HEK293 (cell line): ENCODE measurements at regions not wholly inside any gene's neighbourhood (a gene's known extent, or its start where the extent isn't known, plus 50 kb on each side); places are given as distances from the start of the nearest gene placed in this dataset.
"Not testable (repeated sequence)": the region's sequence is repeated elsewhere in the genome, so short reads cannot be mapped to it uniquely, and the experiment has no call there.

Experiments used
- CTCF ChIA-PET: fragments of 350-600 bp; formaldehyde crosslinking; extraction: SDS; loops from one replicate; lab custom pipeline; 2021; ENCODE audit warnings: antibody characterized with exemption; lab: Yijun Ruan, JAX
- POLR2A ChIA-PET: fragments of 300-600 bp; formaldehyde crosslinking; extraction: SDS; loops from one replicate; lab custom pipeline; 2020; ENCODE audit warnings: antibody characterized with exemption, inconsistent platforms; lab: Yijun Ruan, JAX
- H3K27ac ChIP-seq: fragments of 200-500 bp; sonication (Bioruptor generic); 2 replicates; pipeline ENCODE4 v1.5.1; 2014; ENCODE audit warnings: low read depth, low read length, control low read depth, inconsistent platforms; ENCODE audit errors: extremely low read depth
- H3K36me3 ChIP-seq, 2 experiments: fragments of 200-500 bp in 1 of 2; sonication (Bioruptor generic) in 1 of 2; 1 replicate in 1 of 2; 2 replicates in 1 of 2; pipeline ENCODE4 v1.5.1; 2014 to 2017; ENCODE audit warnings: inconsistent platforms in 2 of 2, low read length in 2 of 2; ENCODE audit not compliant: control insufficient read depth in 2 of 2, insufficient read depth in 1 of 2
- H3K4me1 ChIP-seq: fragments of 200-500 bp; sonication (Bioruptor generic); 2 replicates; pipeline ENCODE4 v1.5.1; 2014; ENCODE audit warnings: mild to moderate bottlenecking, low read length, inconsistent platforms; ENCODE audit not compliant: control insufficient read depth, insufficient read depth
- H3K4me3 ChIP-seq: 2 replicates; pipeline ENCODE4 v1.5.1; 2011; ENCODE audit warnings: low read depth, mild to moderate bottlenecking, control low read depth, low read length, moderate library complexity
- H3K9me3 ChIP-seq: fragments of 200-500 bp; sonication (Bioruptor generic); 2 replicates; pipeline ENCODE4 v1.5.1; 2014; ENCODE audit warnings: low read depth, low read length, inconsistent platforms; ENCODE audit not compliant: control insufficient read depth, insufficient read depth
- ZFP37 ChIP-seq: fragments of 450-650 bp; formaldehyde crosslinking; IDR thresholded peaks from 2 replicates; pipeline ENCODE4 v1.5.1; 2016; ENCODE audit warnings: missing biosample characterization, missing genetic modification characterization
- ZNF274 ChIP-seq, 2 experiments: fragments of 200-500 bp in 1 of 2; fragments of 450-650 bp in 1 of 2; sonication (Bioruptor generic) in 1 of 2; formaldehyde crosslinking in 1 of 2; IDR thresholded peaks; 2 replicates each; pipeline versions ENCODE4 v1.5.1 to v1.6.1; 2014 to 2016; ENCODE audit warnings: borderline replicate concordance in 1 of 2, inconsistent platforms in 1 of 2, low read length in 1 of 2, missing biosample characterization in 1 of 2, missing genetic modification characterization in 1 of 2
- ZNF324 ChIP-seq: fragments of 450-650 bp; formaldehyde crosslinking; IDR thresholded peaks from 2 replicates; pipeline ENCODE4 v1.5.1; 2016; ENCODE audit warnings: missing biosample characterization, missing genetic modification characterization
- ZNF558 ChIP-seq: fragments of 450-650 bp; formaldehyde crosslinking; IDR thresholded peaks from 2 replicates; pipeline ENCODE4 v1.5.1; 2016; ENCODE audit warnings: missing biosample characterization, missing genetic modification characterization
- ZNF600 ChIP-seq: fragments of 450-650 bp; formaldehyde crosslinking; IDR thresholded peaks from 2 replicates; pipeline ENCODE4 v1.5.1; 2016; ENCODE audit warnings: missing biosample characterization, missing genetic modification characterization
- ZNF623 ChIP-seq: fragments of 450-650 bp; formaldehyde crosslinking; IDR thresholded peaks from 2 replicates; pipeline ENCODE4 v1.5.1; 2016; ENCODE audit warnings: missing biosample characterization, missing genetic modification characterization
- ZNF658 ChIP-seq: fragments of 450-650 bp; formaldehyde crosslinking; IDR thresholded peaks from 2 replicates; pipeline ENCODE4; 2016; ENCODE audit warnings: missing biosample characterization, missing genetic modification characterization
- ZNF76 ChIP-seq: fragments of 450-650 bp; formaldehyde crosslinking; IDR thresholded peaks from 2 replicates; pipeline ENCODE4; 2016; ENCODE audit warnings: low read depth, missing biosample characterization, missing genetic modification characterization, borderline replicate concordance
- ZNF791 ChIP-seq: fragments of 450-650 bp; formaldehyde crosslinking; IDR thresholded peaks from 2 replicates; pipeline ENCODE4 v1.5.1; 2016; ENCODE audit warnings: missing biosample characterization, missing genetic modification characterization
- ZSCAN16 ChIP-seq: fragments of 450-650 bp; formaldehyde crosslinking; IDR thresholded peaks from 2 replicates; pipeline ENCODE4 v1.5.1; 2016; ENCODE audit warnings: missing biosample characterization, missing genetic modification characterization
- TF ChIP-seq, protein P1 (sequence below): fragments of 450-650 bp; formaldehyde crosslinking; IDR thresholded peaks from 2 replicates; pipeline ENCODE4 v1.5.1; 2016; ENCODE audit warnings: missing biosample characterization, missing genetic modification characterization, borderline replicate concordance
- TF ChIP-seq, protein P2 (sequence below): fragments of 450-650 bp; formaldehyde crosslinking; IDR thresholded peaks from 2 replicates; pipeline ENCODE4 v1.5.1; 2016; ENCODE audit warnings: missing biosample characterization, missing genetic modification characterization

DNA sequence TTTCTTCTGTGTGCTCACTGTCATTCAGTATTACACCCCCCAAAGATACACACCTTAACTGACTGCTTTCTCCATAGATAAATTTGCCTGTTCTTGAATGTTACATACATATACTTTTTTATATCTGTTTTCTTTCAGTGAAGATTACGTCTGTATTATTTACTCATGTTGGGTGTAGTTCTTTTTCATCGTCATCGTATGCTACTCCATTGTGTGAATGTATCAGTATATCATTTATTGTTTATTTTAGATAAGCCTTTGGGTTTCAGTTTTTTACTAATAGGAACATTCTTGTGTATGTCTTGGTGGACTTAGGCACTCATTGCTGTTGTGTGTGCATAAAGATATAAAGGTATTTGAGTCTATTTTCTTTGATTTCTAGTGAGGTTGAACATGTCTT lies 64.4 kb downstream of the SEPTIN7 start (continued):
- no peak for TF ChIP-seq ZNF76 (tag by site-specific recombination)

DNA sequence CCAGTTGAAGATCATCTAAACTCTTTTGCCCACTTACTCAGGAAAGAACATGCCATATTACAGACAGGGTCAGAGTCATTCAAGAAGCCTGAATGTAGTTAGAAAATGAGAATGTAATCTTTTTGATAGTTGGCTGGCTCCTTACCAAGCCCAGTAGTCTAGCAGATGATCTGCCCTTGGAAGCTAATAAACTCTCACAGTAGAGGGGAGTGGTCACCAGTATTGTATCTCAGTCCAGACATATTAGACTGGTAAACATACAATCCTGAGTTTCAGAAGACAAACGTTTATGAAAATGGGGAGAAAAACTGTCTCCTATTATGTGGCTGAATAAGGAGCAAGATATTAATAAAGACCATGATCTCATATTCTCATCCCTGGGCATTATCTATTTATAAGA lies 65.3 kb downstream of the SEPTIN7 start:
- TF ChIP-seq ZNF791 (tag by site-specific recombination) (no peak), ZNF324 (tag by site-specific recombination) (no peak)
- H3K4me3 ChIP-seq = no peak overlapping the region
- POLR2A ChIA-PET = interaction anchor here (1.4 kb wide), 1 partner anchor 65 kb away, joined by 5 read pairs; the partner anchor contains the start of gene SEPTIN7
- H3K27ac ChIP-seq = no peak overlapping the region
- H3K36me3 ChIP-seq = peaks cover 0 to 14% of the 10 kb centered on the region in 2 experiments
- H3K4me1 ChIP-seq = peaks cover 7% of the 10 kb centered on the region
- H3K9me3 ChIP-seq = no peaks in the 10 kb centered on the region
- CTCF ChIA-PET = no interaction called here

DNA sequence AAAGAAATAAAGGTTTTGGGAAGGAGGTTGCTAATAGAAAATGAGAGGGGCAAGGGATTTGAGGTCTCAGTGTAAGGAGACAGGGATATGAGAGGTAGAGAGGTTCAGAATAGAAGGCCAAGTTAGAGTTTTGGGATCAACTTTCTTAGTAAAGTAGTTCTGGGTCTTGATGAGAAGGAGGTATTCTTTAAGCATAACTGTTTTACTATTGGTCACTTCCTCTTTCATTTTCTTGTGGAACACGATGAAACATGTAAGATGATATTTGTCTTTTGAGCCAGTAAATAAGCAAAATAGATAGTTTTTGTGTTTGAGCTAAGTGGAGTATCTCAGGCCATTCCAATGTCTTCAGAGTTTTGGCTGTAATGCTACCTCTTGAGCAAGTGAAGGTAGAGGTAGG lies 68.3 kb downstream of the SEPTIN7 start:
- CTCF ChIA-PET = interaction anchor here (0.6 kb wide), 1 partner anchor 10 kb away, joined by 4 read pairs; no protein-coding TSS in a partner anchor

DNA sequence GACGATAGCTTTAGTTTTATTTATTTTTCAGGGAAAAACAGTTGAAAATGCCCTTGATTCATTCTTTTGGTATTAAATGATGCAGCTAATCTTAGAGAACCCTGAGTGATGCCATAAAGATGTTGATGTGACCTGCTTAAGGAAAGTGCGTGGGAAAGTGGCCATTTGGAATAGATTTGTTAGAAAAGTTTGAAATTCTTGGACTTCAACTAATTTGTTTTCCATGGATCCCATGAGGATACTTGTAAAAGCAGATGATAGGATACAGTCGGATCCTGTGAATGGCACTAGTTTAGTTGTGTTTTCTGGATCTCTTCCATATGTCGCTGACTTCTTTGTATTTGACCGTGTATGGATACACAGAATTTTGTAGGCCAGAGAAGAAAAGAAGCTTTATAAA lies 69.0 kb downstream of the SEPTIN7 start:
- Histone ChIP-seq H3K4me1 (peaks cover 16% of the 10 kb centered on the region), H3K27ac (no peak overlapping the region), H3K9me3 (no peaks in the 10 kb centered on the region), H3K36me3 (peaks cover 0 to 10% of the 10 kb centered on the region in 2 experiments), H3K4me3 (no peak overlapping the region)
- CTCF ChIA-PET = interaction anchor here (0.6 kb wide), 1 partner anchor 11 kb away, joined by 4 read pairs; no protein-coding TSS in a partner anchor
- POLR2A ChIA-PET = no interaction called here
- TF ChIP-seq ZNF558 (tag by site-specific recombination) = no peak
- TF ChIP-seq, protein P1, sequence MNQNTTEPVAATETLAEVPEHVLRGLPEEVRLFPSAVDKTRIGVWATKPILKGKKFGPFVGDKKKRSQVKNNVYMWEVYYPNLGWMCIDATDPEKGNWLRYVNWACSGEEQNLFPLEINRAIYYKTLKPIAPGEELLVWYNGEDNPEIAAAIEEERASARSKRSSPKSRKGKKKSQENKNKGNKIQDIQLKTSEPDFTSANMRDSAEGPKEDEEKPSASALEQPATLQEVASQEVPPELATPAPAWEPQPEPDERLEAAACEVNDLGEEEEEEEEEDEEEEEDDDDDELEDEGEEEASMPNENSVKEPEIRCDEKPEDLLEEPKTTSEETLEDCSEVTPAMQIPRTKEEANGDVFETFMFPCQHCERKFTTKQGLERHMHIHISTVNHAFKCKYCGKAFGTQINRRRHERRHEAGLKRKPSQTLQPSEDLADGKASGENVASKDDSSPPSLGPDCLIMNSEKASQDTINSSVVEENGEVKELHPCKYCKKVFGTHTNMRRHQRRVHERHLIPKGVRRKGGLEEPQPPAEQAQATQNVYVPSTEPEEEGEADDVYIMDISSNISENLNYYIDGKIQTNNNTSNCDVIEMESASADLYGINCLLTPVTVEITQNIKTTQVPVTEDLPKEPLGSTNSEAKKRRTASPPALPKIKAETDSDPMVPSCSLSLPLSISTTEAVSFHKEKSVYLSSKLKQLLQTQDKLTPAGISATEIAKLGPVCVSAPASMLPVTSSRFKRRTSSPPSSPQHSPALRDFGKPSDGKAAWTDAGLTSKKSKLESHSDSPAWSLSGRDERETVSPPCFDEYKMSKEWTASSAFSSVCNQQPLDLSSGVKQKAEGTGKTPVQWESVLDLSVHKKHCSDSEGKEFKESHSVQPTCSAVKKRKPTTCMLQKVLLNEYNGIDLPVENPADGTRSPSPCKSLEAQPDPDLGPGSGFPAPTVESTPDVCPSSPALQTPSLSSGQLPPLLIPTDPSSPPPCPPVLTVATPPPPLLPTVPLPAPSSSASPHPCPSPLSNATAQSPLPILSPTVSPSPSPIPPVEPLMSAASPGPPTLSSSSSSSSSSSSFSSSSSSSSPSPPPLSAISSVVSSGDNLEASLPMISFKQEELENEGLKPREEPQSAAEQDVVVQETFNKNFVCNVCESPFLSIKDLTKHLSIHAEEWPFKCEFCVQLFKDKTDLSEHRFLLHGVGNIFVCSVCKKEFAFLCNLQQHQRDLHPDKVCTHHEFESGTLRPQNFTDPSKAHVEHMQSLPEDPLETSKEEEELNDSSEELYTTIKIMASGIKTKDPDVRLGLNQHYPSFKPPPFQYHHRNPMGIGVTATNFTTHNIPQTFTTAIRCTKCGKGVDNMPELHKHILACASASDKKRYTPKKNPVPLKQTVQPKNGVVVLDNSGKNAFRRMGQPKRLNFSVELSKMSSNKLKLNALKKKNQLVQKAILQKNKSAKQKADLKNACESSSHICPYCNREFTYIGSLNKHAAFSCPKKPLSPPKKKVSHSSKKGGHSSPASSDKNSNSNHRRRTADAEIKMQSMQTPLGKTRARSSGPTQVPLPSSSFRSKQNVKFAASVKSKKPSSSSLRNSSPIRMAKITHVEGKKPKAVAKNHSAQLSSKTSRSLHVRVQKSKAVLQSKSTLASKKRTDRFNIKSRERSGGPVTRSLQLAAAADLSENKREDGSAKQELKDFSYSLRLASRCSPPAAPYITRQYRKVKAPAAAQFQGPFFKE (tag by site-specific recombination) = no peak
- no peak for TF ChIP-seq ZNF658 (tag by site-specific recombination)
- TF ChIP-seq ZNF274 (IDR thresholded peaks at IDR 0.05; ENCODE audit: low read length) = no peak
- TF ChIP-seq ZNF274 (tag by site-specific recombination; IDR thresholded peaks at IDR 0.05; ENCODE audit: borderline replicate concordance) = no peak
- TF ChIP-seq, protein P2, sequence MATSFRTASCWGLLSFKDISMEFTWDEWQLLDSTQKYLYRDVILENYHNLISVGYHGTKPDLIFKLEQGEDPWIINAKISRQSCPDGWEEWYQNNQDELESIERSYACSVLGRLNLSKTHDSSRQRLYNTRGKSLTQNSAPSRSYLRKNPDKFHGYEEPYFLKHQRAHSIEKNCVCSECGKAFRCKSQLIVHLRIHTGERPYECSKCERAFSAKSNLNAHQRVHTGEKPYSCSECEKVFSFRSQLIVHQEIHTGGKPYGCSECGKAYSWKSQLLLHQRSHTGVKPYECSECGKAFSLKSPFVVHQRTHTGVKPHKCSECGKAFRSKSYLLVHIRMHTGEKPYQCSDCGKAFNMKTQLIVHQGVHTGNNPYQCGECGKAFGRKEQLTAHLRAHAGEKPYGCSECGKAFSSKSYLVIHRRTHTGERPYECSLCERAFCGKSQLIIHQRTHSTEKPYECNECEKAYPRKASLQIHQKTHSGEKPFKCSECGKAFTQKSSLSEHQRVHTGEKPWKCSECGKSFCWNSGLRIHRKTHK (tag by site-specific recombination) = no peak
- no peak for TF ChIP-seq ZNF623 (tag by site-specific recombination)
- TF ChIP-seq ZNF600 = no peak
- no peak for TF ChIP-seq ZSCAN16 (tag by site-specific recombination)
- no peak for TF ChIP-seq ZFP37 (tag by site-specific recombination)

More for the DNA sequence above, 68.3 kb downstream of the SEPTIN7 start:
- H3K36me3 ChIP-seq = peaks cover 0 to 11% of the 10 kb centered on the region in 2 experiments
- H3K9me3 ChIP-seq, H3K27ac ChIP-seq, H3K4me3 ChIP-seq, POLR2A ChIA-PET: not testable (repeated sequence)
- peaks cover 16% of the 10 kb centered on the region for H3K4me1 ChIP-seq
